ENCODE measurements at regions not wholly inside any gene's neighbourhood (a gene's known extent, or its start where the extent isn't known, plus 50 kb on each side); places are given as distances from the start of the nearest gene placed in this dataset.
A peak's percentile ranks its signal among the peaks of the same experiment; 100 is the strongest.

GRCh38 chr16:55189224-55189623, 134.8 kb upstream of the IRX6 start:
- no peak for DNase-seq
- in situ Hi-C loops (cut with MboI; ENCODE audit: low pct_unique_long_range_greater_than_20kb, low sequenced_read_pairs): no loop called here

- in situ Hi-C loops (cut with MboI; ENCODE audit: low pct_unique_long_range_greater_than_20kb, low sequenced_read_pairs): no loop called here
- no peak for DNase-seq
Observed at GRCh38 chr16:55189682-55190636, 134.0 kb upstream of the IRX6 start.

GRCh38 chr16:55192734-55193133, 131.3 kb upstream of the IRX6 start:
- in situ Hi-C loops (cut with MboI; ENCODE audit: low pct_unique_long_range_greater_than_20kb, low sequenced_read_pairs): no loop called here
- DNase-seq: no peak

- peak; percentile 70 for DNase-seq
Observed at GRCh38 chr16:55203570-55203969, 120.4 kb upstream of the IRX6 start.

GRCh38 chr16:55204069-55204468, 119.9 kb upstream of the IRX6 start:
- in situ Hi-C loops (cut with MboI; ENCODE audit: low pct_unique_long_range_greater_than_20kb, low sequenced_read_pairs): no loop called here

More at GRCh38 chr16:55203570-55203969, 120.4 kb upstream of the IRX6 start:
- in situ Hi-C loops (cut with MboI; ENCODE audit: low pct_unique_long_range_greater_than_20kb, low sequenced_read_pairs): no loop called here

GRCh38 chr16:55204923-55205322, 119.1 kb upstream of the IRX6 start:
- in situ Hi-C loops (cut with MboI; ENCODE audit: low pct_unique_long_range_greater_than_20kb, low sequenced_read_pairs): no loop called here
- no peak for DNase-seq

More at GRCh38 chr16:55204069-55204468, 119.9 kb upstream of the IRX6 start:
- peak; percentile 58 for DNase-seq

GRCh38 chr16:55207693-55208428, 116.1 kb upstream of the IRX6 start:
- in situ Hi-C loops (cut with MboI; ENCODE audit: low pct_unique_long_range_greater_than_20kb, low sequenced_read_pairs): no loop called here
- no peak for DNase-seq

- DNase-seq: no peak
- in situ Hi-C loops (cut with MboI; ENCODE audit: low pct_unique_long_range_greater_than_20kb, low sequenced_read_pairs): no loop called here
Observed at GRCh38 chr16:55209626-55210025, 114.4 kb upstream of the IRX6 start.

- in situ Hi-C loops (cut with MboI; ENCODE audit: low pct_unique_long_range_greater_than_20kb, low sequenced_read_pairs): no loop called here
Observed at GRCh38 chr16:55212791-55213190, 111.2 kb upstream of the IRX6 start.

GRCh38 chr16:55214412-55214811, 109.6 kb upstream of the IRX6 start:
- in situ Hi-C loops (cut with MboI; ENCODE audit: low pct_unique_long_range_greater_than_20kb, low sequenced_read_pairs): no loop called here
- DNase-seq: no peak

More at GRCh38 chr16:55212791-55213190, 111.2 kb upstream of the IRX6 start:
- no peak for DNase-seq

GRCh38 chr16:55214974-55215494, 109.0 kb upstream of the IRX6 start:
- no peak for DNase-seq
- in situ Hi-C loops (cut with MboI; ENCODE audit: low pct_unique_long_range_greater_than_20kb, low sequenced_read_pairs): no loop called here

GRCh38 chr16:55217392-55217791, 106.6 kb upstream of the IRX6 start:
- in situ Hi-C loops (cut with MboI; ENCODE audit: low pct_unique_long_range_greater_than_20kb, low sequenced_read_pairs): no loop called here
- DNase-seq: no peak

- in situ Hi-C loops (cut with MboI; ENCODE audit: low pct_unique_long_range_greater_than_20kb, low sequenced_read_pairs): no loop called here
- no peak for DNase-seq
Observed at GRCh38 chr16:55221836-55222235, 102.2 kb upstream of the IRX6 start.

GRCh38 chr16:55222486-55222885, 101.5 kb upstream of the IRX6 start:
- DNase-seq: no peak
- in situ Hi-C loops (cut with MboI; ENCODE audit: low pct_unique_long_range_greater_than_20kb, low sequenced_read_pairs): no loop called here

- in situ Hi-C loops (cut with MboI; ENCODE audit: low pct_unique_long_range_greater_than_20kb, low sequenced_read_pairs): no loop called here
- no peak for DNase-seq
Observed at GRCh38 chr16:55225972-55226542, 97.9 kb upstream of the IRX6 start.

- in situ Hi-C loops (cut with MboI; ENCODE audit: low pct_unique_long_range_greater_than_20kb, low sequenced_read_pairs): no loop called here
- DNase-seq: no peak
Observed at GRCh38 chr16:55232822-55233221, 91.2 kb upstream of the IRX6 start.

- DNase-seq: no peak
- in situ Hi-C loops (cut with MboI; ENCODE audit: low pct_unique_long_range_greater_than_20kb, low sequenced_read_pairs): no loop called here
Observed at GRCh38 chr16:55233464-55233863, 90.5 kb upstream of the IRX6 start.

GRCh38 chr16:55236655-55237054, 87.3 kb upstream of the IRX6 start:
- DNase-seq: no peak
- in situ Hi-C loops (cut with MboI; ENCODE audit: low pct_unique_long_range_greater_than_20kb, low sequenced_read_pairs): no loop called here

GRCh38 chr16:55239723-55240122, 84.3 kb upstream of the IRX6 start:
- in situ Hi-C loops (cut with MboI; ENCODE audit: low pct_unique_long_range_greater_than_20kb, low sequenced_read_pairs): no loop called here
- DNase-seq: no peak

- DNase-seq: no peak
- in situ Hi-C loops (cut with MboI; ENCODE audit: low pct_unique_long_range_greater_than_20kb, low sequenced_read_pairs): no loop called here
Observed at GRCh38 chr16:55240888-55241287, 83.1 kb upstream of the IRX6 start.
